Natural killer cell (primary cell): ENCODE measurements at regions not wholly inside any gene's neighbourhood (a gene's known extent, or its start where the extent isn't known, plus 50 kb on each side); places are given as distances from the start of the nearest gene placed in this dataset.
A peak's percentile ranks its signal among the peaks of the same experiment; 100 is the strongest.

Source experiments
- ATAC-seq, 3 donors: fragments of 150-1000 bp in 2 of 3; fragments of 200-7000 bp in 1 of 3; cut with Tn5 transposase; 1 replicate in 1 of 3; 2 replicates in 2 of 3; pipeline ENCODE4 v1.10.0; 2021; ENCODE audit warnings: mild to moderate bottlenecking in 2 of 3, moderate library complexity in 2 of 3
- DNase-seq, 2 donors: peaks; one replicate each; pipeline versions ENCODE4 v3.0.0 to v3.0.0-alpha.2; 2013 to 2021; ENCODE audit warnings: mixed read lengths in 1 of 2
- H3K27ac ChIP-seq: one replicate; pipeline ENCODE4 v1.5.1; 2013; ENCODE audit warnings: mild to moderate bottlenecking, low read length
- H3K27me3 ChIP-seq: one replicate; pipeline ENCODE4 v1.6.1; 2013; ENCODE audit warnings: low read length; ENCODE audit not compliant: control insufficient read depth, insufficient read depth
- H3K36me3 ChIP-seq: one replicate; pipeline ENCODE4 v1.6.1; 2013; ENCODE audit warnings: low read length; ENCODE audit not compliant: control insufficient read depth, insufficient read depth
- H3K4me1 ChIP-seq: one replicate; pipeline ENCODE4 v1.6.1; 2013; ENCODE audit warnings: low read length; ENCODE audit not compliant: control insufficient read depth, insufficient read depth
- H3K4me3 ChIP-seq: one replicate; pipeline ENCODE4 v1.5.1; 2013; ENCODE audit warnings: low read length
- H3K9me3 ChIP-seq: one replicate; pipeline ENCODE4 v1.6.1; 2013; ENCODE audit warnings: low read length; ENCODE audit not compliant: control insufficient read depth, insufficient read depth
- H3K27ac Mint-ChIP-seq, 2 donors: one replicate each; pipeline ENCODE4 v1.8.0; 2022; ENCODE audit warnings: mild to moderate bottlenecking in 2 of 2, mixed read lengths in 2 of 2, moderate library complexity in 1 of 2
- H3K27me3 Mint-ChIP-seq, 2 donors: one replicate each; pipeline ENCODE4 v1.8.0; 2022; ENCODE audit warnings: low read depth in 2 of 2, mixed read lengths in 2 of 2
- H3K36me3 Mint-ChIP-seq: one replicate; pipeline ENCODE4 v1.8.0; 2022; ENCODE audit warnings: mixed read lengths
- H3K4me1 Mint-ChIP-seq, 2 donors: one replicate each; pipeline ENCODE4 v1.8.0; 2022; ENCODE audit warnings: mixed read lengths in 2 of 2
- H3K4me3 Mint-ChIP-seq: one replicate; pipeline ENCODE4 v1.8.0; 2022; ENCODE audit warnings: mild to moderate bottlenecking, moderate library complexity, mixed read lengths
- H3K9me3 Mint-ChIP-seq, 2 donors: one replicate each; pipeline ENCODE4 v1.8.0; 2022; ENCODE audit warnings: mixed read lengths in 2 of 2
- CTCF ChIP-seq: fragments of 200-600 bp; IDR thresholded peaks from one replicate; pipeline ENCODE4 v1.8.0; 2022; ENCODE audit warnings: antibody characterized with exemption
- WGBS: methylation state at CpG from one replicate; pipeline ENCODE4 v1.1.7; 2013; ENCODE audit warnings: missing lambda C conversion rate; ENCODE audit not compliant: insufficient coverage; 5-methylcytosine and 5-hydroxymethylcytosine counted together
- intact Hi-C: fragments of 100-400 bp; cut with micrococcal nuclease; formaldehyde crosslinking; loops from one replicate; pipeline ENCODE4 v1.14.2; 2022

- Histone ChIP-seq H3K27ac (no peak overlapping the region), H3K4me1 (no peaks in the 10 kb centered on the region), H3K27me3 (no peaks in the 10 kb centered on the region), H3K9me3 (no peaks in the 10 kb centered on the region), H3K4me3 (no peak overlapping the region), H3K36me3 (no peaks in the 10 kb centered on the region)
- no peak overlapping the region for H3K27ac Mint-ChIP-seq
- intact Hi-C loops: no loop called here
- ATAC-seq (peak in 1 of 3 donors; percentile 57), DNase-seq (no peak)
- no peak for TF ChIP-seq CTCF
- no peaks in the 10 kb centered on the region for H3K36me3 Mint-ChIP-seq
- WGBS: 42% methylated on average over 11 of the region's 11 CpGs
- no peak overlapping the region for H3K4me3 Mint-ChIP-seq
- no peaks in the 10 kb centered on the region for H3K9me3 Mint-ChIP-seq
- peaks cover 18 to 23% of the 10 kb centered on the region in 2 donors for H3K27me3 Mint-ChIP-seq
- no peaks in the 10 kb centered on the region for H3K4me1 Mint-ChIP-seq
Observed at GRCh38 chr7:36037121-36037662, 115.9 kb upstream of the EEPD1 start.

GRCh38 chr7:36038063-36038721 is 114.9 kb upstream of the EEPD1 start:
- Mint-ChIP-seq H3K9me3 (no peaks in the 10 kb centered on the region), H3K36me3 (no peaks in the 10 kb centered on the region), H3K27ac (no peak overlapping the region), H3K27me3 (peaks cover 13% of the 10 kb centered on the region in 2 donors), H3K4me1 (no peaks in the 10 kb centered on the region), H3K4me3 (no peak overlapping the region)
- DNase-seq (no peak), ATAC-seq (no peak)
- WGBS: 87% methylated on average over 7 of the region's 7 CpGs
- Histone ChIP-seq H3K27ac (no peak overlapping the region), H3K9me3 (no peaks in the 10 kb centered on the region), H3K36me3 (no peaks in the 10 kb centered on the region), H3K4me1 (no peaks in the 10 kb centered on the region), H3K27me3 (no peaks in the 10 kb centered on the region), H3K4me3 (no peak overlapping the region)
- intact Hi-C loops: no loop called here
- no peak for TF ChIP-seq CTCF

- Histone ChIP-seq H3K27me3 (no peaks in the 10 kb centered on the region), H3K27ac (no peak overlapping the region), H3K4me1 (no peaks in the 10 kb centered on the region), H3K9me3 (no peaks in the 10 kb centered on the region), H3K4me3 (no peak overlapping the region), H3K36me3 (no peaks in the 10 kb centered on the region)
- Mint-ChIP-seq H3K27ac (no peak overlapping the region), H3K4me1 (no peaks in the 10 kb centered on the region), H3K36me3 (no peaks in the 10 kb centered on the region), H3K27me3 (peaks cover 5 to 6% of the 10 kb centered on the region in 2 donors), H3K4me3 (no peak overlapping the region), H3K9me3 (no peaks in the 10 kb centered on the region)
- intact Hi-C loops: no loop called here
- TF ChIP-seq CTCF: no peak
- no peak for DNase-seq
- WGBS: 96% methylated on average over 11 of the region's 11 CpGs
- ATAC-seq: no peak
Observed at GRCh38 chr7:36039243-36039642, 113.8 kb upstream of the EEPD1 start.

- Mint-ChIP-seq H3K36me3 (no peaks in the 10 kb centered on the region), H3K4me3 (no peak overlapping the region), H3K4me1 (no peaks in the 10 kb centered on the region), H3K9me3 (no peaks in the 10 kb centered on the region), H3K27ac (no peak overlapping the region), H3K27me3 (peaks cover 3 to 6% of the 10 kb centered on the region in 2 donors)
- no peak for DNase-seq
- 85% methylated on average over 3 of the region's 3 CpGs for WGBS
- ATAC-seq: no peak
- Histone ChIP-seq H3K4me3 (no peak overlapping the region), H3K4me1 (no peaks in the 10 kb centered on the region), H3K36me3 (no peaks in the 10 kb centered on the region), H3K27me3 (no peaks in the 10 kb centered on the region), H3K27ac (no peak overlapping the region), H3K9me3 (no peaks in the 10 kb centered on the region)
- intact Hi-C loops: no loop called here
- TF ChIP-seq CTCF: no peak
Observed at GRCh38 chr7:36039671-36040070, 113.4 kb upstream of the EEPD1 start.
